SK-N-SH treated with all-trans-retinoic acid at 6 μM for 48 hours (cell line): ENCODE measurements at regions not wholly inside any gene's neighbourhood (a gene's known extent, or its start where the extent isn't known, plus 50 kb on each side); places are given as distances from the start of the nearest gene placed in this dataset.

Experiments used
- ATAC-seq: fragments of 200-7000 bp; cut with Tn5 transposase; 3 replicates; pipeline ENCODE4 v1.9.1; 2020; ENCODE audit warnings: mild to moderate bottlenecking, moderate library complexity
- ARNTL ChIP-seq: fragments of 450-650 bp; formaldehyde crosslinking; IDR thresholded peaks from 2 replicates; pipeline ENCODE4 v1.5.0; 2020; ENCODE audit warnings: low read depth, mild to moderate bottlenecking, moderate library complexity, borderline replicate concordance
- BACH2 ChIP-seq: fragments of 250-450 bp; sonication (Bioruptor Pico); IDR thresholded peaks from 2 replicates; pipeline ENCODE4 v1.9.0; 2021; ENCODE audit warnings: mild to moderate bottlenecking, borderline replicate concordance
- ESRRG ChIP-seq: fragments of 250-450 bp; sonication (Bioruptor Pico); IDR thresholded peaks from 2 replicates; pipeline ENCODE4 v1.6.1; 2021; ENCODE audit warnings: mild to moderate bottlenecking
- GLIS3 ChIP-seq: fragments of 250-450 bp; sonication (Bioruptor Pico); IDR thresholded peaks from 2 replicates; pipeline ENCODE4 v1.5.0; 2020; ENCODE audit warnings: mild to moderate bottlenecking, moderate library complexity
- ISL1 ChIP-seq: fragments of 250-450 bp; sonication (Bioruptor Pico); IDR thresholded peaks from 2 replicates; pipeline ENCODE4 v2.1.2; 2022; ENCODE audit warnings: mild to moderate bottlenecking, moderate library complexity
- OSR1 ChIP-seq: fragments of 250-450 bp; sonication (Bioruptor Pico); IDR thresholded peaks from 2 replicates; pipeline ENCODE4 v1.8.0; 2022; ENCODE audit warnings: moderate library complexity, mild to moderate bottlenecking, inconsistent platforms
- PPARA ChIP-seq: fragments of 250-450 bp; sonication (Bioruptor Pico); IDR thresholded peaks from 2 replicates; pipeline ENCODE4 v1.5.0; 2020; ENCODE audit warnings: mild to moderate bottlenecking, borderline replicate concordance
- RARB ChIP-seq: fragments of 250-450 bp; sonication (Bioruptor Pico); IDR thresholded peaks from 2 replicates; pipeline ENCODE4 v1.8.0; 2021; ENCODE audit warnings: mild to moderate bottlenecking, moderate library complexity
- SNAI2 ChIP-seq: fragments of 250-450 bp; sonication (Bioruptor Pico); IDR thresholded peaks from 2 replicates; pipeline ENCODE4 v1.5.0; 2020; ENCODE audit warnings: mild to moderate bottlenecking, moderate library complexity
- TCF4 ChIP-seq: fragments of 250-450 bp; sonication (Bioruptor Pico); IDR thresholded peaks from 2 replicates; pipeline ENCODE4 v1.8.0; 2021; ENCODE audit warnings: mild to moderate bottlenecking, moderate library complexity, borderline replicate concordance
- TOX ChIP-seq: fragments of 250-450 bp; sonication (Bioruptor Pico); IDR thresholded peaks from 2 replicates; pipeline ENCODE4 v1.8.0; 2021; ENCODE audit warnings: mild to moderate bottlenecking, moderate library complexity, borderline replicate concordance
- ZC3H10 ChIP-seq: fragments of 250-450 bp; sonication (Bioruptor Pico); IDR thresholded peaks from 2 replicates; pipeline ENCODE4 v1.5.1; 2021; ENCODE audit warnings: mild to moderate bottlenecking, moderate library complexity
- ZFP3 ChIP-seq: fragments of 250-450 bp; sonication (Bioruptor Pico); IDR thresholded peaks from 2 replicates; pipeline ENCODE4 v1.5.0; 2020; ENCODE audit warnings: mild to moderate bottlenecking, moderate library complexity
- ZNF565 ChIP-seq: fragments of 450-650 bp; formaldehyde crosslinking; conservative IDR thresholded peaks from 2 replicates; pipeline ENCODE4 v1.5.0; 2020; ENCODE audit warnings: low read depth, mild to moderate bottlenecking, moderate library complexity
- ZNF70 ChIP-seq: fragments of 450-650 bp; formaldehyde crosslinking; IDR thresholded peaks from 2 replicates; pipeline ENCODE4 v1.5.0; 2020; ENCODE audit warnings: mild to moderate bottlenecking, moderate library complexity
- ZNF8 ChIP-seq: fragments of 450-650 bp; formaldehyde crosslinking; IDR thresholded peaks from 2 replicates; pipeline ENCODE4 v1.5.0; 2020; ENCODE audit warnings: mild to moderate bottlenecking, moderate library complexity
- TF ChIP-seq, protein P1 (sequence below): fragments of 250-450 bp; sonication (Bioruptor Pico); IDR thresholded peaks from 2 replicates; pipeline ENCODE4 v1.5.0; 2020; ENCODE audit warnings: mild to moderate bottlenecking, moderate library complexity
- TF ChIP-seq, protein P2 (sequence below): fragments of 250-450 bp; sonication (Bioruptor Pico); IDR thresholded peaks from 2 replicates; pipeline ENCODE4 v1.8.0; 2020; ENCODE audit warnings: mild to moderate bottlenecking, moderate library complexity, borderline replicate concordance
- TF ChIP-seq, protein P3 (sequence below): fragments of 250-450 bp; sonication (Bioruptor Pico); IDR thresholded peaks from 2 replicates; pipeline ENCODE4 v1.8.0; 2021; ENCODE audit warnings: low read depth, mild to moderate bottlenecking, moderate library complexity, borderline replicate concordance
- TF ChIP-seq, protein P4 (sequence below): fragments of 250-450 bp; sonication (Bioruptor Pico); IDR thresholded peaks from 2 replicates; pipeline ENCODE4 v1.5.1; 2020; ENCODE audit warnings: low read depth, mild to moderate bottlenecking, moderate library complexity
- TF ChIP-seq, protein P5 (sequence below): fragments of 250-450 bp; sonication (Bioruptor Pico); IDR thresholded peaks from 2 replicates; pipeline ENCODE4 v1.5.1; 2021; ENCODE audit warnings: mild to moderate bottlenecking, moderate library complexity

DNA sequence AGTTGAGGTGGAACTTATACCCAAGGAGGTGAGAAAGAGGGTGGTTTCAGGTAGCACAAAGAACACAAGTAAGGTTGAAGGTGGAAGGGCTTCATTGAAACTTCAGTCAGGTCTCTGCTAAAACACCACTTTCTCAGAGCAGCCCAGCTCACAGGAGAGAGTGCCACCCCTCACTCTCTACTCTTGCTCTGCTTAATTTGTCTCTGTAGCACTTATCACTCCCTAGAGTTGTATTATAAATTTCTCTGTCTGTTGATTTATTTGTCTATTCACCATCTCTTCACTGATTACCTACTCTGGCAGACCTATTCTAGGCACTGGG is 353.8 kb upstream of the CNR1 start:
- no peak for ATAC-seq
- TF ChIP-seq ZNF70 (CRISPR knock-in tag) (no peak), ZNF8 (CRISPR knock-in tag) (no peak), ZNF565 (CRISPR knock-in tag) (no peak), ESRRG (CRISPR knock-in tag) (no peak), TCF4 (CRISPR knock-in tag) (no peak), SNAI2 (CRISPR knock-in tag) (no peak), ARNTL (no peak), GLIS3 (CRISPR knock-in tag) (no peak), ISL1 (CRISPR knock-in tag) (no peak), ZFP3 (CRISPR knock-in tag) (no peak)
- TF ChIP-seq, protein P1, sequence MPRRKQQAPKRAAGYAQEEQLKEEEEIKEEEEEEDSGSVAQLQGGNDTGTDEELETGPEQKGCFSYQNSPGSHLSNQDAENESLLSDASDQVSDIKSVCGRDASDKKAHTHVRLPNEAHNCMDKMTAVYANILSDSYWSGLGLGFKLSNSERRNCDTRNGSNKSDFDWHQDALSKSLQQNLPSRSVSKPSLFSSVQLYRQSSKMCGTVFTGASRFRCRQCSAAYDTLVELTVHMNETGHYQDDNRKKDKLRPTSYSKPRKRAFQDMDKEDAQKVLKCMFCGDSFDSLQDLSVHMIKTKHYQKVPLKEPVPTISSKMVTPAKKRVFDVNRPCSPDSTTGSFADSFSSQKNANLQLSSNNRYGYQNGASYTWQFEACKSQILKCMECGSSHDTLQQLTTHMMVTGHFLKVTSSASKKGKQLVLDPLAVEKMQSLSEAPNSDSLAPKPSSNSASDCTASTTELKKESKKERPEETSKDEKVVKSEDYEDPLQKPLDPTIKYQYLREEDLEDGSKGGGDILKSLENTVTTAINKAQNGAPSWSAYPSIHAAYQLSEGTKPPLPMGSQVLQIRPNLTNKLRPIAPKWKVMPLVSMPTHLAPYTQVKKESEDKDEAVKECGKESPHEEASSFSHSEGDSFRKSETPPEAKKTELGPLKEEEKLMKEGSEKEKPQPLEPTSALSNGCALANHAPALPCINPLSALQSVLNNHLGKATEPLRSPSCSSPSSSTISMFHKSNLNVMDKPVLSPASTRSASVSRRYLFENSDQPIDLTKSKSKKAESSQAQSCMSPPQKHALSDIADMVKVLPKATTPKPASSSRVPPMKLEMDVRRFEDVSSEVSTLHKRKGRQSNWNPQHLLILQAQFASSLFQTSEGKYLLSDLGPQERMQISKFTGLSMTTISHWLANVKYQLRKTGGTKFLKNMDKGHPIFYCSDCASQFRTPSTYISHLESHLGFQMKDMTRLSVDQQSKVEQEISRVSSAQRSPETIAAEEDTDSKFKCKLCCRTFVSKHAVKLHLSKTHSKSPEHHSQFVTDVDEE (CRISPR knock-in tag) = no peak
- TF ChIP-seq, protein P2, sequence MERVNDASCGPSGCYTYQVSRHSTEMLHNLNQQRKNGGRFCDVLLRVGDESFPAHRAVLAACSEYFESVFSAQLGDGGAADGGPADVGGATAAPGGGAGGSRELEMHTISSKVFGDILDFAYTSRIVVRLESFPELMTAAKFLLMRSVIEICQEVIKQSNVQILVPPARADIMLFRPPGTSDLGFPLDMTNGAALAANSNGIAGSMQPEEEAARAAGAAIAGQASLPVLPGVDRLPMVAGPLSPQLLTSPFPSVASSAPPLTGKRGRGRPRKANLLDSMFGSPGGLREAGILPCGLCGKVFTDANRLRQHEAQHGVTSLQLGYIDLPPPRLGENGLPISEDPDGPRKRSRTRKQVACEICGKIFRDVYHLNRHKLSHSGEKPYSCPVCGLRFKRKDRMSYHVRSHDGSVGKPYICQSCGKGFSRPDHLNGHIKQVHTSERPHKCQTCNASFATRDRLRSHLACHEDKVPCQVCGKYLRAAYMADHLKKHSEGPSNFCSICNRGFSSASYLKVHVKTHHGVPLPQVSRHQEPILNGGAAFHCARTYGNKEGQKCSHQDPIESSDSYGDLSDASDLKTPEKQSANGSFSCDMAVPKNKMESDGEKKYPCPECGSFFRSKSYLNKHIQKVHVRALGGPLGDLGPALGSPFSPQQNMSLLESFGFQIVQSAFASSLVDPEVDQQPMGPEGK (CRISPR knock-in tag) = no peak
- TF ChIP-seq, all 23 proteins: peak for 0

DNA sequence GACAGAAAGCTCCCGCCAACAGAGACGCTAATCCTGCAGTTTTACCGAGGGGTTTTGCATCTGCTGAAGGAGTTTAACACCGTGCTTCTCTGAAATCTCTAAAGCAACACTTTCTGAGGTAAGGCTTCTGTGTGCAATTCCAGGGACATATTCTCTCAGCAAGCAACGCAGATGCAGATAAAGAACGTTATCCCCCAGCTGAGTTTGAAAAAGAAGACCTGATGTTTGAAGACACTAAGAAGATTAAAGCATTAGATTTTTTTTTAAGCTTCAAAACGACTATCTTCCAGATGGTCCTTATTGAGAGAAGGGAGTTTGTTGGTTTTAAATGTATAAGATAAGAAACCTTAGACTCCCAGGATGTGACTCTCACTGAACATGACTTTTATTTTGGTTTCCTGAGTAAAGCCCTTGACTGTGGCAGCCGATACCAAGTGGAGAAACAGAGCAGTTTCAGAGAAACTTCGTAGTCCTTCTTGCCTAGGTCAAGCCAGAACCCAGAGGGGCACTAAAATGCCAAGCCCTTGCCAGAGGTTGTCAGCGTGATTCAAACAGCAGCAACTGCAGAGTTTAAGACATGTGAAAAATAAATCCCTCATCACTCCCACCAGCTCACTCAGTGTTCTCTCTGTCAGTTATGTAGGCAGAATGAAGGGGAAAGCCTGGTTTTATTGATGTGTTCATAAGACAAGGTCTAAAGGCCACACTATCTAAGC is 353.3 kb upstream of the CNR1 start:
- no peak for TF ChIP-seq ZNF70 (CRISPR knock-in tag)
- TF ChIP-seq, protein P3, sequence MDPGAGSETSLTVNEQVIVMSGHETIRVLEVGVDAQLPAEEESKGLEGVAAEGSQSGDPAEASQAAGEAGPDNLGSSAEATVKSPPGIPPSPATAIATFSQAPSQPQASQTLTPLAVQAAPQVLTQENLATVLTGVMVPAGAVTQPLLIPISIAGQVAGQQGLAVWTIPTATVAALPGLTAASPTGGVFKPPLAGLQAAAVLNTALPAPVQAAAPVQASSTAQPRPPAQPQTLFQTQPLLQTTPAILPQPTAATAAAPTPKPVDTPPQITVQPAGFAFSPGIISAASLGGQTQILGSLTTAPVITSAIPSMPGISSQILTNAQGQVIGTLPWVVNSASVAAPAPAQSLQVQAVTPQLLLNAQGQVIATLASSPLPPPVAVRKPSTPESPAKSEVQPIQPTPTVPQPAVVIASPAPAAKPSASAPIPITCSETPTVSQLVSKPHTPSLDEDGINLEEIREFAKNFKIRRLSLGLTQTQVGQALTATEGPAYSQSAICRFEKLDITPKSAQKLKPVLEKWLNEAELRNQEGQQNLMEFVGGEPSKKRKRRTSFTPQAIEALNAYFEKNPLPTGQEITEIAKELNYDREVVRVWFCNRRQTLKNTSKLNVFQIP = no peak
- TF ChIP-seq, protein P4, sequence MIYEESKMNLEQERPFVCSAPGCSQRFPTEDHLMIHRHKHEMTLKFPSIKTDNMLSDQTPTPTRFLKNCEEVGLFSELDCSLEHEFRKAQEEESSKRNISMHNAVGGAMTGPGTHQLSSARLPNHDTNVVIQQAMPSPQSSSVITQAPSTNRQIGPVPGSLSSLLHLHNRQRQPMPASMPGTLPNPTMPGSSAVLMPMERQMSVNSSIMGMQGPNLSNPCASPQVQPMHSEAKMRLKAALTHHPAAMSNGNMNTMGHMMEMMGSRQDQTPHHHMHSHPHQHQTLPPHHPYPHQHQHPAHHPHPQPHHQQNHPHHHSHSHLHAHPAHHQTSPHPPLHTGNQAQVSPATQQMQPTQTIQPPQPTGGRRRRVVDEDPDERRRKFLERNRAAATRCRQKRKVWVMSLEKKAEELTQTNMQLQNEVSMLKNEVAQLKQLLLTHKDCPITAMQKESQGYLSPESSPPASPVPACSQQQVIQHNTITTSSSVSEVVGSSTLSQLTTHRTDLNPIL (CRISPR knock-in tag) = no peak
- no peak for TF ChIP-seq ARNTL
- TF ChIP-seq ZNF8 (CRISPR knock-in tag) = no peak
- TF ChIP-seq OSR1 = no peak
- TF ChIP-seq, protein P2 (CRISPR knock-in tag) = no peak
- no peak for TF ChIP-seq ZC3H10 (CRISPR knock-in tag)
- no peak for TF ChIP-seq PPARA (CRISPR knock-in tag)
- no peak for TF ChIP-seq TOX
- no peak for TF ChIP-seq BACH2
- TF ChIP-seq, protein P1 (CRISPR knock-in tag) = no peak
- TF ChIP-seq ESRRG (CRISPR knock-in tag) = no peak
- no peak for TF ChIP-seq RARB (CRISPR knock-in tag)
- TF ChIP-seq GLIS3 (CRISPR knock-in tag) = no peak
- TF ChIP-seq, protein P5, sequence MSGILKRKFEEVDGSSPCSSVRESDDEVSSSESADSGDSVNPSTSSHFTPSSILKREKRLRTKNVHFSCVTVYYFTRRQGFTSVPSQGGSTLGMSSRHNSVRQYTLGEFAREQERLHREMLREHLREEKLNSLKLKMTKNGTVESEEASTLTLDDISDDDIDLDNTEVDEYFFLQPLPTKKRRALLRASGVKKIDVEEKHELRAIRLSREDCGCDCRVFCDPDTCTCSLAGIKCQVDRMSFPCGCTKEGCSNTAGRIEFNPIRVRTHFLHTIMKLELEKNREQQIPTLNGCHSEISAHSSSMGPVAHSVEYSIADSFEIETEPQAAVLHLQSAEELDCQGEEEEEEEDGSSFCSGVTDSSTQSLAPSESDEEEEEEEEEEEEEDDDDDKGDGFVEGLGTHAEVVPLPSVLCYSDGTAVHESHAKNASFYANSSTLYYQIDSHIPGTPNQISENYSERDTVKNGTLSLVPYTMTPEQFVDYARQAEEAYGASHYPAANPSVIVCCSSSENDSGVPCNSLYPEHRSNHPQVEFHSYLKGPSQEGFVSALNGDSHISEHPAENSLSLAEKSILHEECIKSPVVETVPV (CRISPR knock-in tag) = no peak
- TF ChIP-seq ISL1 (CRISPR knock-in tag) = no peak
- no peak for ATAC-seq
